ENCODE measurements at regions not wholly inside any gene's neighbourhood (a gene's known extent, or its start where the extent isn't known, plus 50 kb on each side); places are given as distances from the start of the nearest gene placed in this dataset.

GRCh38 chr9:84478996-84479395, 138.4 kb upstream of the SLC28A3 start:
- H3K9me2 ChIP-seq (ENCODE audit: insufficient read depth) = no peaks in the 10 kb centered on the region
- no peak overlapping the region for H2AFZ ChIP-seq (ENCODE audit: low read depth, low read length, poor library complexity, severe bottlenecking)
- no peaks in the 10 kb centered on the region for H3K4me1 ChIP-seq (ENCODE audit: control insufficient read depth in 1 of 2, insufficient read depth in 2 of 2, low read length in 2 of 2)
- H3K9ac ChIP-seq (ENCODE audit: low read length) = no peak overlapping the region
- ChIA-PET CTCF (no interaction called here), POLR2A (no interaction called here), RAD21 (ENCODE audit: low non-redundant PET in 1 of 2, low total read pairs in 2 of 2, uncharacterized antibody in 2 of 2, unreplicated experiment in 2 of 2) (no interaction called here)
- no peaks in the 10 kb centered on the region for H3K9me3 ChIP-seq (ENCODE audit: control insufficient read depth in 1 of 2, insufficient read depth in 1 of 2, low read depth in 1 of 2, low read length in 2 of 2)
- BruUV-seq (replicated peaks) = no TSS peak
- no peak overlapping the region for H3K27ac ChIP-seq (ENCODE audit: low read depth, low read length)
- no peaks in the 10 kb centered on the region for H4K20me1 ChIP-seq (ENCODE audit: insufficient read depth)
- intact Hi-C loops (cut with micrococcal nuclease) = no loop called here
- DNase-seq (ENCODE audit: low read depth, low spot score) (no peak), ATAC-seq (no peak)
- TF ChIP-seq RAD21 (IDR thresholded peaks at IDR 0.05; ENCODE audit: low read depth) = no peak
- TF ChIP-seq EZH2phosphoT487 (IDR thresholded peaks at IDR 0.05; ENCODE audit: borderline replicate concordance) = no peak
- TF ChIP-seq SP1 (IDR thresholded peaks at IDR 0.05; ENCODE audit: low read depth) = no peak
- TF ChIP-seq ZFX (IDR thresholded peaks at IDR 0.05) = no peak
- TF ChIP-seq POLR2AphosphoS5 (IDR thresholded peaks at IDR 0.05; ENCODE audit: low read depth, low read length) = no peak
- TF ChIP-seq CEBPB (IDR thresholded peaks at IDR 0.05; ENCODE audit: low read depth) = no peak
- TF ChIP-seq EGR1 (IDR thresholded peaks at IDR 0.05; ENCODE audit: low read depth) = no peak
- TF ChIP-seq ATF3 (IDR thresholded peaks at IDR 0.05) = no peak
- no peak for TF ChIP-seq CTCF (IDR thresholded peaks at IDR 0.05 in 2 of 3, conservative IDR thresholded peaks at IDR 0.05 in 1 of 3; ENCODE audit: borderline replicate concordance in 1 of 3, insufficient read depth in 1 of 3, low read depth in 2 of 3, low read length in 2 of 3)
- TF ChIP-seq SRF (IDR thresholded peaks at IDR 0.05; ENCODE audit: low read depth) = no peak
- TF ChIP-seq TCF7L2 (IDR thresholded peaks at IDR 0.05; ENCODE audit: borderline replicate concordance, extremely low read depth, insufficient read depth, insufficient read length) = no peak
- no peak for TF ChIP-seq YY1 (IDR thresholded peaks at IDR 0.05; ENCODE audit: extremely low read depth, insufficient replicate concordance, low read depth, low read length)
- no peak for TF ChIP-seq SIN3A (IDR thresholded peaks at IDR 0.05; ENCODE audit: low read depth)
- no peak for TF ChIP-seq ZBTB33 (IDR thresholded peaks at IDR 0.05; ENCODE audit: extremely low read depth, insufficient replicate concordance, low read length)
- TF ChIP-seq ELF1 (IDR thresholded peaks at IDR 0.05; ENCODE audit: borderline replicate concordance, low read depth) = no peak
- no peak for TF ChIP-seq FOSL1 (IDR thresholded peaks at IDR 0.05; ENCODE audit: low read depth)
- no peak for TF ChIP-seq MAX (IDR thresholded peaks at IDR 0.05)
- H3K4me3 ChIP-seq (replicated peaks in 1 of 2; ENCODE audit: low read depth in 1 of 2, low read length in 2 of 2) = no peak overlapping the region
- H3K36me3 ChIP-seq (ENCODE audit: control insufficient read depth in 1 of 2, insufficient read depth in 2 of 2, low read length in 2 of 2) = no peaks in the 10 kb centered on the region
- no peaks in the 10 kb centered on the region for H3K79me2 ChIP-seq (ENCODE audit: insufficient read depth, low read length)
- H3K4me2 ChIP-seq (ENCODE audit: low read length) = no peak overlapping the region
- no peaks in the 10 kb centered on the region; the same call in 1 of the 2 replicates for H3K27me3 ChIP-seq (ENCODE audit: insufficient read depth, low read length)

All from HCT116 (cell line).